Neural cell (in vitro differentiated cells): ENCODE measurements at regions not wholly inside any gene's neighbourhood (a gene's known extent, or its start where the extent isn't known, plus 50 kb on each side); places are given as distances from the start of the nearest gene placed in this dataset.

Source experiments
- H2AFZ ChIP-seq: fragments of 200-600, 300-800 bp; sonication (generic), shearing (Covaris generic); 2 replicates; pipeline ENCODE4 v1.6.0; 2014; ENCODE audit warnings: low read depth, mild to moderate bottlenecking, antibody characterized with exemption, low read length, moderate library complexity
- H3F3A ChIP-seq: fragments of 200-600 bp; shearing (Covaris generic); 2 replicates; pipeline ENCODE4 v1.6.1; 2016; ENCODE audit warnings: mild to moderate bottlenecking, moderate library complexity, mixed read lengths, antibody characterized with exemption, low read length; ENCODE audit not compliant: insufficient read depth, poor library complexity, severe bottlenecking
- H3K27ac ChIP-seq: fragments of 200-600, 300-800 bp; sonication (generic), shearing (Covaris generic); 2 replicates; pipeline ENCODE4 v1.5.1; 2014; ENCODE audit warnings: mild to moderate bottlenecking, low read length, moderate library complexity
- H3K27me3 ChIP-seq: fragments of 300-800, 200-600 bp; sonication (generic), shearing (Covaris generic); 2 replicates; pipeline ENCODE4 v1.6.0; 2014; ENCODE audit warnings: mild to moderate bottlenecking, low read depth, low read length, moderate library complexity; ENCODE audit not compliant: insufficient read depth
- H3K36me3 ChIP-seq: fragments of 300-800, 200-600 bp; sonication (generic), shearing (Covaris generic); 2 replicates; pipeline ENCODE4 v1.5.1; 2014; ENCODE audit warnings: mild to moderate bottlenecking, antibody characterized with exemption, low read length, moderate library complexity; ENCODE audit not compliant: insufficient read depth
- H3K4me2 ChIP-seq: fragments of 300-800, 200-600 bp; sonication (generic), shearing (Covaris generic); 2 replicates; pipeline ENCODE4 v1.6.0; 2014; ENCODE audit warnings: mild to moderate bottlenecking, low read length
- H3K4me3 ChIP-seq: fragments of 300-800, 200-600 bp; sonication (generic), shearing (Covaris generic); 2 replicates; pipeline ENCODE4 v1.5.1; 2014; ENCODE audit warnings: mild to moderate bottlenecking, low read length, moderate library complexity
- H3K79me2 ChIP-seq: fragments of 200-600 bp; shearing (Covaris generic); replicated peaks from 2 replicates; pipeline ENCODE4 v1.6.0; 2014; ENCODE audit warnings: mild to moderate bottlenecking, low read length, moderate library complexity; ENCODE audit not compliant: insufficient read depth
- H3K9ac ChIP-seq: fragments of 300-800, 200-600 bp; sonication (generic), shearing (Covaris generic); 2 replicates; pipeline ENCODE4 v1.6.1; 2016; ENCODE audit warnings: mild to moderate bottlenecking, low read length, mixed read lengths
- H3K9me2 ChIP-seq: fragments of 200-600 bp; shearing (Covaris generic); 2 replicates; pipeline ENCODE4 v1.6.1; 2016; ENCODE audit warnings: mild to moderate bottlenecking, low read length, mixed read lengths; ENCODE audit not compliant: insufficient read depth
- H3K9me3 ChIP-seq: fragments of 200-600, 300-800 bp; sonication (generic), shearing (Covaris generic); 2 replicates; pipeline ENCODE4 v1.6.1; 2016; ENCODE audit warnings: mild to moderate bottlenecking, mixed run types, low read length, moderate library complexity, mixed read lengths
- H4K20me1 ChIP-seq: fragments of 200-600 bp; shearing (Covaris generic); 2 replicates; pipeline ENCODE4 v1.6.1; 2016; ENCODE audit warnings: mild to moderate bottlenecking, mixed run types; ENCODE audit not compliant: insufficient read depth
- CTCF ChIP-seq: fragments of 450-650 bp; IDR thresholded peaks from 2 replicates; pipeline ENCODE4 v1.5.1; 2014; ENCODE audit warnings: antibody characterized with exemption, mild to moderate bottlenecking, moderate library complexity; ENCODE audit not compliant: poor library complexity, severe bottlenecking
- EP300 ChIP-seq: fragments of 450-650 bp; conservative IDR thresholded peaks from 2 replicates; pipeline ENCODE4 v1.6.1; 2014; ENCODE audit warnings: antibody characterized with exemption, mild to moderate bottlenecking, moderate library complexity; ENCODE audit not compliant: poor library complexity, severe bottlenecking
- EZH2 ChIP-seq: fragments of 200-600, 300-800 bp; shearing (Covaris generic), sonication (generic); IDR thresholded peaks from 2 replicates; pipeline ENCODE4 v1.6.1; 2014; ENCODE audit warnings: antibody characterized with exemption, low read length, borderline replicate concordance, mild to moderate bottlenecking; ENCODE audit not compliant: insufficient read depth, poor library complexity, severe bottlenecking
- MXI1 ChIP-seq: fragments of 450-650 bp; conservative IDR thresholded peaks from 2 replicates; pipeline ENCODE4 v1.6.1; 2014; ENCODE audit warnings: antibody characterized with exemption, mild to moderate bottlenecking; ENCODE audit not compliant: poor library complexity, severe bottlenecking
- POLR2AphosphoS5 ChIP-seq: IDR thresholded peaks from 2 replicates; pipeline ENCODE4 v1.6.1; 2012
- RAD21 ChIP-seq: fragments of 450-650 bp; conservative IDR thresholded peaks from 2 replicates; pipeline ENCODE4 v1.6.1; 2014; ENCODE audit warnings: antibody characterized with exemption, mild to moderate bottlenecking, moderate library complexity
- REST ChIP-seq: IDR thresholded peaks from 2 replicates; pipeline ENCODE4 v1.6.1; 2012; ENCODE audit warnings: borderline replicate concordance
- SMC3 ChIP-seq: fragments of 450-650 bp; conservative IDR thresholded peaks from 2 replicates; pipeline ENCODE4 v1.6.1; 2014; ENCODE audit warnings: antibody characterized with exemption, mild to moderate bottlenecking, moderate library complexity; ENCODE audit not compliant: poor library complexity
- TAF1 ChIP-seq: IDR thresholded peaks from 2 replicates; pipeline ENCODE4 v1.6.1; 2012; ENCODE audit warnings: low read depth

GRCh38 chr6:10030942-10031537 lies 383.8 kb downstream of the TFAP2A start:
- Histone ChIP-seq H3K4me3 (no peak overlapping the region), H3K9me3 (no peaks in the 10 kb centered on the region), H3K4me2 (no peak overlapping the region), H3F3A (no peaks in the 10 kb centered on the region), H3K9ac (no peak overlapping the region), H3K9me2 (no peaks in the 10 kb centered on the region), H3K79me2 (no peaks in the 10 kb centered on the region), H4K20me1 (no peaks in the 10 kb centered on the region), H3K36me3 (no peaks in the 10 kb centered on the region), H2AFZ (no peak overlapping the region), H3K27ac (no peak overlapping the region), H3K27me3 (no peaks in the 10 kb centered on the region)
- TF ChIP-seq REST (no peak), RAD21 (no peak), MXI1 (no peak), SMC3 (no peak), POLR2AphosphoS5 (no peak), EP300 (no peak), CTCF (no peak), EZH2 (no peak), TAF1 (no peak)

- no peaks in the 10 kb centered on the region for H3K9me2 ChIP-seq
- H3K36me3 ChIP-seq = no peaks in the 10 kb centered on the region
- no peaks in the 10 kb centered on the region for H3F3A ChIP-seq
- no peaks in the 10 kb centered on the region for H3K9me3 ChIP-seq
- no peak overlapping the region for H3K9ac ChIP-seq
- H3K27ac ChIP-seq = no peak overlapping the region
- no peak overlapping the region for H2AFZ ChIP-seq
- no peaks in the 10 kb centered on the region for H4K20me1 ChIP-seq
- H3K79me2 ChIP-seq = no peaks in the 10 kb centered on the region
- no peaks in the 10 kb centered on the region for H3K27me3 ChIP-seq
- no peak overlapping the region for H3K4me2 ChIP-seq
- H3K4me3 ChIP-seq = no peak overlapping the region
- TF ChIP-seq TAF1 (no peak), REST (no peak), SMC3 (no peak), RAD21 (no peak), POLR2AphosphoS5 (no peak), MXI1 (no peak), EP300 (no peak), EZH2 (no peak), CTCF (no peak)
Measured at GRCh38 chr6:10028222-10028621, 386.7 kb downstream of the TFAP2A start.
